IMR-90 (cell line): ENCODE measurements at regions not wholly inside any gene's neighbourhood (a gene's known extent, or its start where the extent isn't known, plus 50 kb on each side); places are given as distances from the start of the nearest gene placed in this dataset.

ENCODE experiments used
- ATAC-seq: fragments of 200-7000 bp; cut with Tn5 transposase; 2 replicates; pipeline ENCODE4 v1.9.1; 2020; ENCODE audit warnings: low read depth, mild to moderate bottlenecking, moderate library complexity
- BruUV-seq: library from RNA; stranded (reverse); fragments of 400-500 nt; replicated peaks from 2 replicates; lab custom pipeline; 2021; lab: Mats Ljungman, UMichigan
- CTCF ChIA-PET: fragments of 300-600 bp; formaldehyde crosslinking; extraction: SDS; loops from one replicate; lab custom pipeline; 2021; ENCODE audit warnings: antibody characterized with exemption; lab: Yijun Ruan, JAX
- POLR2A ChIA-PET: fragments of 300-600 bp; sonication (Branson Sonifier 250); formaldehyde crosslinking; loops from one replicate; lab custom pipeline; 2022; ENCODE audit warnings: antibody characterized with exemption; ENCODE audit not compliant: unreplicated experiment; lab: Charles Lee
- DNase-seq: peaks from one replicate; pipeline ENCODE4 v3.0.0; 2013
- H2AFZ ChIP-seq: replicated peaks from 2 replicates; pipeline ENCODE3; 2013; ENCODE audit warnings: low read length, mild to moderate bottlenecking; ENCODE audit not compliant: poor library complexity
- H2AK5ac ChIP-seq: 2 replicates; pipeline ENCODE4 v1.6.1; 2013; ENCODE audit warnings: low read depth, low read length, inconsistent platforms
- H2AK9ac ChIP-seq: replicated peaks from 2 replicates; pipeline ENCODE3; 2013; ENCODE audit warnings: mild to moderate bottlenecking, low read depth, low read length, moderate library complexity; ENCODE audit not compliant: poor library complexity
- H2BK120ac ChIP-seq: 2 replicates; pipeline ENCODE4 v1.6.1; 2013; ENCODE audit warnings: low read depth, low read length, inconsistent platforms
- H2BK15ac ChIP-seq: 3 replicates; pipeline ENCODE4 v1.6.1; 2013; ENCODE audit warnings: low read depth, low read length, inconsistent platforms
- H2BK20ac ChIP-seq: 2 replicates; pipeline ENCODE4 v1.6.1; 2013; ENCODE audit warnings: low read depth, mild to moderate bottlenecking, inconsistent platforms, low read length, moderate library complexity
- H2BK5ac ChIP-seq: 2 replicates; pipeline ENCODE4 v1.6.1; 2013; ENCODE audit warnings: mild to moderate bottlenecking, low read depth, low read length, inconsistent platforms; ENCODE audit not compliant: poor library complexity, severe bottlenecking
- H3K14ac ChIP-seq: replicated peaks from 2 replicates; pipeline ENCODE4 v1.6.1; 2013; ENCODE audit warnings: low read depth, low read length, inconsistent platforms
- H3K18ac ChIP-seq: 2 replicates; pipeline ENCODE4 v1.6.1; 2013; ENCODE audit warnings: low read depth, low read length, control low read depth
- H3K23ac ChIP-seq: 2 replicates; pipeline ENCODE4 v1.6.1; 2013; ENCODE audit warnings: low read depth, low read length, inconsistent platforms
- H3K27ac ChIP-seq: 2 replicates; pipeline ENCODE4 v1.5.1; 2013; ENCODE audit warnings: mild to moderate bottlenecking, control low read depth, low read length; ENCODE audit not compliant: insufficient read depth
- H3K27me3 ChIP-seq: 2 replicates; pipeline ENCODE4 v1.6.1; 2013; ENCODE audit warnings: low read length; ENCODE audit not compliant: control insufficient read depth, insufficient read depth
- H3K36me3 ChIP-seq: 2 replicates; pipeline ENCODE4 v1.6.1; 2013; ENCODE audit warnings: low read length, mixed read lengths; ENCODE audit not compliant: control insufficient read depth, insufficient read depth
- H3K4ac ChIP-seq: 2 replicates; pipeline ENCODE4 v1.6.1; 2013; ENCODE audit warnings: low read depth, low read length, inconsistent platforms
- H3K4me1 ChIP-seq: 2 replicates; pipeline ENCODE4 v1.6.1; 2013; ENCODE audit warnings: low read length, mixed read lengths; ENCODE audit not compliant: control insufficient read depth, insufficient read depth
- H3K4me2 ChIP-seq: 2 replicates; pipeline ENCODE4 v1.6.1; 2013; ENCODE audit warnings: low read depth, mild to moderate bottlenecking, control low read depth, low read length, moderate library complexity
- H3K4me3 ChIP-seq: 2 replicates; pipeline ENCODE4 v1.5.1; 2013; ENCODE audit warnings: low read depth, mild to moderate bottlenecking, control low read depth, low read length, moderate library complexity; ENCODE audit not compliant: insufficient read depth
- H3K56ac ChIP-seq: 2 replicates; pipeline ENCODE4 v1.6.1; 2013; ENCODE audit warnings: low read length, inconsistent platforms; ENCODE audit not compliant: insufficient read depth; ENCODE audit errors: extremely low read depth
- H3K79me1 ChIP-seq, 2 experiments: 2 replicates each; pipeline ENCODE4 v1.6.1; 2013; ENCODE audit warnings: low read length in 2 of 2, inconsistent platforms in 1 of 2, low read depth in 1 of 2
- H3K9ac ChIP-seq: 2 replicates; pipeline ENCODE4 v1.6.1; 2013; ENCODE audit warnings: low read depth, low read length, control low read depth
- H3K9me1 ChIP-seq: 2 replicates; pipeline ENCODE4 v1.6.1; 2013; ENCODE audit warnings: low read length, inconsistent platforms; ENCODE audit not compliant: insufficient read depth
- H3K9me3 ChIP-seq: 2 replicates; pipeline ENCODE4 v1.6.1; 2013; ENCODE audit warnings: low read length; ENCODE audit not compliant: control insufficient read depth, insufficient read depth
- H4K20me1 ChIP-seq: 2 replicates; pipeline ENCODE4 v1.6.1; 2013; ENCODE audit warnings: low read length, inconsistent platforms; ENCODE audit not compliant: insufficient read depth
- H4K5ac ChIP-seq: 2 replicates; pipeline ENCODE4 v1.6.1; 2013; ENCODE audit warnings: mild to moderate bottlenecking, low read depth, low read length, control low read depth
- H4K8ac ChIP-seq, 2 experiments: 2 replicates each; pipeline ENCODE4 v1.6.1; 2013; ENCODE audit warnings: low read depth in 2 of 2, low read length in 2 of 2, control low read depth in 1 of 2, inconsistent platforms in 1 of 2
- H4K91ac ChIP-seq: 2 replicates; pipeline ENCODE4 v1.6.1; 2013; ENCODE audit warnings: low read depth, low read length, inconsistent platforms; ENCODE audit not compliant: insufficient read depth
- BHLHE40 ChIP-seq: fragments of 150-350 bp; IDR thresholded peaks from 2 replicates; pipeline ENCODE4 v1.6.1; 2016; ENCODE audit warnings: mild to moderate bottlenecking, low read depth, low read length
- CHD1 ChIP-seq: IDR thresholded peaks from 2 replicates; pipeline ENCODE4 v1.6.1; 2012; ENCODE audit warnings: low read depth, low read length, improper control_type of control experiment
- FOS ChIP-seq: fragments of 150-350 bp; IDR thresholded peaks from 2 replicates; pipeline ENCODE4 v1.6.1; 2016; ENCODE audit warnings: low read depth, low read length
- MAFK ChIP-seq: IDR thresholded peaks from 2 replicates; pipeline ENCODE4 v1.6.1; 2012; ENCODE audit warnings: low read depth, low read length, improper control_type of control experiment
- MAZ ChIP-seq: IDR thresholded peaks from 2 replicates; pipeline ENCODE4 v1.6.1; 2012; ENCODE audit warnings: low read depth, mild to moderate bottlenecking, low read length, improper control_type of control experiment, moderate library complexity, borderline replicate concordance
- MXI1 ChIP-seq: IDR thresholded peaks from 2 replicates; pipeline ENCODE4 v1.6.1; 2012; ENCODE audit warnings: low read depth, mild to moderate bottlenecking, low read length, moderate library complexity, borderline replicate concordance
- NFE2L2 ChIP-seq: fragments of 150-350 bp; IDR thresholded peaks from 2 replicates; pipeline ENCODE4 v1.6.1; 2016; ENCODE audit warnings: low read depth, mild to moderate bottlenecking, low read length
- RAD21 ChIP-seq: IDR thresholded peaks from 2 replicates; pipeline ENCODE4 v1.6.1; 2012; ENCODE audit warnings: low read length, improper control_type of control experiment
- RCOR1 ChIP-seq: IDR thresholded peaks from 2 replicates; pipeline ENCODE4 v1.6.1; 2012; ENCODE audit warnings: mild to moderate bottlenecking, low read length, improper control_type of control experiment; ENCODE audit not compliant: insufficient replicate concordance
- RFX5 ChIP-seq: IDR thresholded peaks from 2 replicates; pipeline ENCODE4 v1.8.0; 2012; ENCODE audit warnings: low read depth, mild to moderate bottlenecking, low read length, moderate library complexity
- SMC3 ChIP-seq: fragments of 150-350 bp; IDR thresholded peaks from 2 replicates; pipeline ENCODE4 v1.6.1; 2016; ENCODE audit warnings: low read depth, mild to moderate bottlenecking, antibody characterized with exemption, low read length, moderate library complexity
- WGBS, 2 experiments: methylation state at CpG; one replicate each; pipeline versions ENCODE4 v1.1.5 to v1.1.7; 2013; ENCODE audit warnings: missing lambda C conversion rate in 2 of 2; ENCODE audit not compliant: insufficient read length in 1 of 2; ENCODE audit errors: extremely low coverage in 2 of 2; 5-methylcytosine and 5-hydroxymethylcytosine counted together
- dilution Hi-C: fragments of 300-500 bp; cut with HindIII; formaldehyde crosslinking; loops from one replicate; pipeline ENCODE4 v1.14.3; 2018; ENCODE audit warnings: low sequenced_read_pairs; ENCODE audit not compliant: unreplicated experiment
- in situ Hi-C: fragments of 300-500 bp; cut with MboI; formaldehyde crosslinking; loops from 3 replicates; pipeline ENCODE4 v1.14.3; 2019; ENCODE audit warnings: low sequenced_read_pairs, inconsistent platforms, mixed read lengths
- intact Hi-C: fragments of 100-400 bp; cut with micrococcal nuclease; formaldehyde crosslinking; loops from 2 replicates; pipeline ENCODE4 v1.10.0; 2022
- TF ChIP-seq, protein P1 (sequence below): fragments of 150-350 bp; IDR thresholded peaks from 2 replicates; pipeline ENCODE4 v1.6.1; 2017; ENCODE audit warnings: mild to moderate bottlenecking, antibody characterized with exemption, low read length, low read depth
- TF ChIP-seq, protein P2 (sequence below): conservative IDR thresholded peaks from 2 replicates; pipeline ENCODE4 v1.5.1; 2012; ENCODE audit warnings: mild to moderate bottlenecking, low read depth, low read length, improper control_type of control experiment
- TF ChIP-seq, protein P3 (sequence below): fragments of 150-350 bp; IDR thresholded peaks from 2 replicates; pipeline ENCODE4 v1.6.1; 2016; ENCODE audit warnings: low read depth, mild to moderate bottlenecking, low read length, moderate library complexity, borderline replicate concordance

DNA sequence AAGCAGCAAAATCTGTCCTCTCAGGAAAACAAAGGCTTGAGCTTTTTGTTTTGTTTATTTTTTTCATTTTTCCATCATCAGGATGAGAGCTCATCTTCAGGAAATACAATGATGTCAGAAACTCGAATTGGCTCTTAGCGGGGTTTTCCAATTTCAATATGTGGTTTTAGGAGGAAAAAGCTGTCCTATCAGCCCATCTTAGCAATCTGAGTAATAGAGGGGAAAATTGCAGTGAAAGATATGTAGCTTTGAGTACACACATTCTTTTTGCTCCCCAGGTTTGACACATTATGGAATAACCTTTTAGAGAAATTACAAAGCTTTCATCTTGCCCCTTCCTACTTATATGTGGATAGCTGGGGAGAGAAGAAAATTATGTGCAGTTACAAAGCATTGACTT lies 113.6 kb upstream of the MYO3A start:
- Histone ChIP-seq H3K36me3 (no peaks in the 10 kb centered on the region), H2AFZ (no peak overlapping the region), H3K4me3 (no peak overlapping the region), H2BK5ac (no peak overlapping the region), H2AK5ac (no peak overlapping the region), H3K9ac (no peak overlapping the region), H3K14ac (no peak overlapping the region), H2AK9ac (no peak overlapping the region), H3K56ac (no peak overlapping the region), H3K27me3 (no peaks in the 10 kb centered on the region), H3K18ac (no peak overlapping the region), H4K8ac (no peak overlapping the region), H3K23ac (no peak overlapping the region), H3K9me1 (no peaks in the 10 kb centered on the region), H3K9me3 (peaks cover 19% of the 10 kb centered on the region), H2BK20ac (no peak overlapping the region), H3K4me2 (no peak overlapping the region), H3K4ac (no peak overlapping the region), H4K91ac (no peak overlapping the region), H2BK120ac (no peak overlapping the region), H4K5ac (no peak overlapping the region), H3K79me1 (no peaks in the 10 kb centered on the region), H3K27ac (no peak overlapping the region), H2BK15ac (no peak overlapping the region), H4K20me1 (no peaks in the 10 kb centered on the region), H3K4me1 (no peaks in the 10 kb centered on the region)
- no CpG with 5 or more reads among the region's 2 CpGs for WGBS, 2 experiments
- in situ Hi-C loops (no loop called here), intact Hi-C loops (no loop called here), dilution Hi-C loops (no loop called here)
- TF ChIP-seq NFE2L2 (no peak), MAFK (no peak), MXI1 (no peak), FOS (no peak), MAZ (no peak), RFX5 (no peak), RCOR1 (no peak), CHD1 (no peak), RAD21 (no peak), BHLHE40 (no peak), SMC3 (no peak)
- TF ChIP-seq, protein P1, sequence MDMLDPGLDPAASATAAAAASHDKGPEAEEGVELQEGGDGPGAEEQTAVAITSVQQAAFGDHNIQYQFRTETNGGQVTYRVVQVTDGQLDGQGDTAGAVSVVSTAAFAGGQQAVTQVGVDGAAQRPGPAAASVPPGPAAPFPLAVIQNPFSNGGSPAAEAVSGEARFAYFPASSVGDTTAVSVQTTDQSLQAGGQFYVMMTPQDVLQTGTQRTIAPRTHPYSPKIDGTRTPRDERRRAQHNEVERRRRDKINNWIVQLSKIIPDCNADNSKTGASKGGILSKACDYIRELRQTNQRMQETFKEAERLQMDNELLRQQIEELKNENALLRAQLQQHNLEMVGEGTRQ: no peak
- TF ChIP-seq, protein P2, sequence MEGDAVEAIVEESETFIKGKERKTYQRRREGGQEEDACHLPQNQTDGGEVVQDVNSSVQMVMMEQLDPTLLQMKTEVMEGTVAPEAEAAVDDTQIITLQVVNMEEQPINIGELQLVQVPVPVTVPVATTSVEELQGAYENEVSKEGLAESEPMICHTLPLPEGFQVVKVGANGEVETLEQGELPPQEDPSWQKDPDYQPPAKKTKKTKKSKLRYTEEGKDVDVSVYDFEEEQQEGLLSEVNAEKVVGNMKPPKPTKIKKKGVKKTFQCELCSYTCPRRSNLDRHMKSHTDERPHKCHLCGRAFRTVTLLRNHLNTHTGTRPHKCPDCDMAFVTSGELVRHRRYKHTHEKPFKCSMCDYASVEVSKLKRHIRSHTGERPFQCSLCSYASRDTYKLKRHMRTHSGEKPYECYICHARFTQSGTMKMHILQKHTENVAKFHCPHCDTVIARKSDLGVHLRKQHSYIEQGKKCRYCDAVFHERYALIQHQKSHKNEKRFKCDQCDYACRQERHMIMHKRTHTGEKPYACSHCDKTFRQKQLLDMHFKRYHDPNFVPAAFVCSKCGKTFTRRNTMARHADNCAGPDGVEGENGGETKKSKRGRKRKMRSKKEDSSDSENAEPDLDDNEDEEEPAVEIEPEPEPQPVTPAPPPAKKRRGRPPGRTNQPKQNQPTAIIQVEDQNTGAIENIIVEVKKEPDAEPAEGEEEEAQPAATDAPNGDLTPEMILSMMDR: no peak
- TF ChIP-seq, protein P3, sequence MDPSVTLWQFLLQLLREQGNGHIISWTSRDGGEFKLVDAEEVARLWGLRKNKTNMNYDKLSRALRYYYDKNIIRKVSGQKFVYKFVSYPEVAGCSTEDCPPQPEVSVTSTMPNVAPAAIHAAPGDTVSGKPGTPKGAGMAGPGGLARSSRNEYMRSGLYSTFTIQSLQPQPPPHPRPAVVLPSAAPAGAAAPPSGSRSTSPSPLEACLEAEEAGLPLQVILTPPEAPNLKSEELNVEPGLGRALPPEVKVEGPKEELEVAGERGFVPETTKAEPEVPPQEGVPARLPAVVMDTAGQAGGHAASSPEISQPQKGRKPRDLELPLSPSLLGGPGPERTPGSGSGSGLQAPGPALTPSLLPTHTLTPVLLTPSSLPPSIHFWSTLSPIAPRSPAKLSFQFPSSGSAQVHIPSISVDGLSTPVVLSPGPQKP: no peak
- no TSS peak for BruUV-seq
- ATAC-seq (no peak), DNase-seq (no peak)
- CTCF ChIA-PET: interaction anchor here (0.6 kb wide), 1 partner anchor 348 kb away, joined by 3 read pairs; no protein-coding TSS in a partner anchor
- POLR2A ChIA-PET: no interaction called here
